CD4-positive, alpha-beta T cell treated with Interleukin-10 for 1 hour (primary cell): ENCODE measurements at regions not wholly inside any gene's neighbourhood (a gene's known extent, or its start where the extent isn't known, plus 50 kb on each side); places are given as distances from the start of the nearest gene placed in this dataset.

ENCODE experiments used
- DNase-seq: peaks from one replicate; pipeline ENCODE4 v3.0.0-alpha.2; 2020

DNA sequence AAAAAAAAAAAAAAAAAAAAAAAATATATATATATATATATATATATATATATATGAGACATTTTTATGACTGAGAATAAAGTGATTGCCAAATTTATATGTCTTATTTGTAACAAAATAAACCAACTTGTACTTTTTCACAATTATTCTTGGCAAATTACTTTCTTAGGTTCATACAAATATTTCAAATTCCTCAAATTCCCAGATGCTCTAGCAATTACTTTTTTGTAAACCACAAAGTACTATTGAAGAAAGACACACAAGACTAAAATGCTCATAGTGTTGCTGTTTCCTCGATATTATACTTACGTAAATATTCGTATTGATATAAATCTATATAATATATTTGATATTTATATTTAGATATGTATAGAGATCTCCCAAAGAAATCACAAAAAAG lies 390.0 kb downstream of the FAT4 start:
- DNase-seq = no peak

DNA sequence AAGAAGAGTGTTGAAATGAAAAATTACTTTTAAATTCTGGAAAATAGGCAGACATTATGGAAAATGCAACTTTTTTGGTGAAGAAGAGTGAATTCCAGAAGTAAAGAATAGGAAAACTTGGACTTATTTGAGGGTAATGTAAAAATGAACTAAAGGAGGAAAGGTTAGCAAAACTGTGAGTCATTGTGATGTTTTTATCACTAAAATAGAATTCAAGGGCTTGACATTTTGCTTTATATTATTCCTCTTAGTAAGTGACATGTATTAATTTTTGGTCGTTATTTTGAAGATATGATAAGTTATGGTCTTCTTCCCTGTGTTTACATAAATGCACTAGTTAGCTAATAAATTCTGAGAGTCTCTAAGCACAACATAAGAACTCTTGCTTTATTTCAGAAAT lies 390.9 kb downstream of the FAT4 start:
- no peak for DNase-seq

DNA sequence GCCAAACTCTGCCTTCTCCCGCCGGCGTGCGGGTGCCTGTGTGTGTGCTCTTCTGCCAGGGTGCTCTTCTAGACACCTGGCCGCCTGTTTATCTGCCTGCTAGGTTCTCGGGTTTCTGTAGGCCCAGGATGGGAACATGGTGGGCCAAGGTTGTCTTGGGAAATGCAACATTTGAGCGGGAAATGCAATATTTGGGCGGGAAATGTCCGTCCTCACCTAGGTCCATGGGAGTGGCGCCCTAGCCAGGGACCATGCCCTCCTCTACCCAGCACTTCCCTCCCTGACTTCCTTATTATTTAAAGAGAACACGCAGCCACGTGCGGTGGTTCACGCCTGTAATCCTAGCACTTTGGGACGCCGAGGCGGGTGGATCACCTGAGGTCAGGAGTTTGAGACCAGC lies 392.6 kb downstream of the FAT4 start:
- no peak for DNase-seq

DNA sequence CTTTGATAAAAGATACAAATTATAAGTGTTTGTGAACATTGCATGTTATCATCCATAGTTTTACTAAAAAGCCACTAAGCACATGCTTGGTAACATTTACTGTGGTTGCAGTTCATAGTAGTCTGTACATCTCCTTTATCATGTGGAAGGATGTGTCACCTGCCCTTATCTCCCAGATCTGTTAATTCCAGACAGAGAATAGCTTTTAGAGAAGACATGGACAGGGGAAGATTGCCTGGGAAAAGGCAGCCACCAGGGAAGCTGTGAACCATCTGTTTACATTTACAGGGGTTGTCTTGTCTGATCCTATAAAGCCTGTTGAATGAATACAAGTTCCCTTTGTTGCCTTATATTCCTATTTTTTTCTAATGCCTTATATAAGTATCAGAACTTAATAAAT lies 396.0 kb downstream of the FAT4 start:
- DNase-seq = no peak

DNA sequence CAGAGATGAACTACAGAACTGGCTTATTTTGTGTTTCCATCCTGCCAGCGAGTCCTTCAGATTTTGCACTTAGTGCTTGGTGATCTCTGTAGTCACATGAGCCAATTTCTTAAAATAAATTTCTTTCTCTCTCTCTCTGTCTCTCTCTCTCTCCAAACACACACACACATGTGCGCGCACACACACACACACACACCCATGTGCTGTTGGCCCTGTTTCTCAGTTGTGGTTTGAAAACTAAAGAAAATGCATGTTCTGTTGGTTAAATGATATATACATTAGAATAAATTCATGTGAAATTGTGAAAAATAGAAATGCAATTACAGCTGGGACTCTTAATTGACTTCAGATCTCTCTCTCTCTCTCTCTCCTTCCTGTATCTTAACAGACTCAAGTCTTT lies 399.3 kb downstream of the FAT4 start:
- no peak for DNase-seq

DNA sequence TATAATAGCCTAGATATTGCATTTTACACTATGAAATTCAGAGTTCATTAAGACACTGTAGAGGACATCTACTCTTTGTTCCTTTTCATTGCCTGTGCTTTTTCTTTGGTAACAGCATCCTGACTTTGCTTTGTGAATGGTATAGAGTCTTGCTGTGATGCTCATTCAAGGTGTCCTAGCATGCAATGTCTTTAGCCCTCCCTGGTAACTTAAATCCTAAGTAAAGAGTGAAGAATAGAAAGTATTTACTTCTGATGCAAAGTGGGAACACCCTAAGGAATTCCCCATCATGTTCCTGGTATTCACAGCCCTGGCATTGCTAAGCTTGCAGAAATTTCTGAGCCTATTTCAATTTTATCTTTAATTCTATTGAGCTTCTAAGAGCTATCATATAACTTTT lies 400.1 kb downstream of the FAT4 start:
- no peak for DNase-seq

DNA sequence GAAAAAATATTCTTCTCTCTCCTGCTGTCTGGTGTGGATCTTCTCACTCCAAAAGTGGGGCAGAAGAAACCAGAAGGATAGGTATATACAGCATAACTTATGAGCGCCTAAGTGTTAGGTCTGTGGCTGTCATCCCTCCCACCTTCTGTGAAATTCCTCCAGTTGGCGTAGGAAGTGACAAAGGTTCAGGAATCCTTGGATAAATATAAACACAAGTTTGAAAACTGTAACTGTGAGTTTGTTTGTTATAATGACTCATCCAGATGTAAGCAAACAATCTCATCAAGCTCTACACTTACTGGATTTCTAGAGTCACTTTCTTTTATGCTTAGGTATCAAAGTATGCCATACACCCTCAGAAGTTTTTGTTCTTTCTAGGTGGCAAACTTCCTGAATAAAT lies 405.2 kb downstream of the FAT4 start:
- DNase-seq = no peak

DNA sequence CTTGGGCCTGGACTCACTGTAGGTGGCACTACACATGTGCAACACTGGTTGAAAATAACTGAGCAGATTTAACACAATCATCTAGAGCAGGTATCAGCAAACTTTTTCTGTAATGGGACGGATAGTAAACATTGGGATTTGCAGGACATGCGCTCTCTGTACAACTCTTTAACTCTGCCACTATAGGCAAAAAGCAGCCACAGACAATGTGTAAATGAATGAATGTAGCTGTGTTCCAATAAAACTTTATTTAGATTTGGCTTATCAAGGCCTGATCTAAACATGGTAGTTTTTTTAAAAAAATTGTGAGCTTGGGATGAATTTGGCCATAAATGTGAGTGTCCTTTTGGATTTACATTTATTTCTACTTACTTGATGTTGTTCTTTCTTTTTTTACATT lies 407.3 kb downstream of the FAT4 start:
- no peak for DNase-seq

DNA sequence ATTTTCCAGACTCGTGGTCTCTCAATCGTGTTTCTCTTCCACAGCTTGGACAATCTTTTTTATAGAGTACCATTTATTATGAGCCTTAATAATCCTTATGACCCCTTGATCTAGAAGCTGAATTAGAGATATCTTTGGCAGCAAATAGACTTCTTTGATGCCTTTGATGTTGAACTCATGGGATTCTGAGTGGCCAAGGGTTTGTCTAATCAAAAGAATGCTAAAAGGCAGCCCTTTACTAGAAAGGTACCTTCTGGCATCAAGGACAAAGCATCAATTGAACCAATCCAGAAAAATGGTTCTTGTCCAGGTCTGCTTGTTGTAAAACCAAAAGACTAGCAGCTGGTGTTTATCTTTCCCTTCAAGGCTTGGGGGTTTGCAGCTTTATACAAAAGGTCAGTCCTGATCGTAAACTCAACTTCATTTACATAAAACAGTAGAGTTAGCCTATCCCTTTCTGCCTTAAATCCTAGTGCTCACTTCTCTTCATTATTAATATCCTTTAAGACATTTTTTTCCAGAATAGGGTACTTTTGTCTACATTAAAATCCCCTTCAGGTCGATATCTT lies 411.3 kb downstream of the FAT4 start:
- no peak for DNase-seq

DNA sequence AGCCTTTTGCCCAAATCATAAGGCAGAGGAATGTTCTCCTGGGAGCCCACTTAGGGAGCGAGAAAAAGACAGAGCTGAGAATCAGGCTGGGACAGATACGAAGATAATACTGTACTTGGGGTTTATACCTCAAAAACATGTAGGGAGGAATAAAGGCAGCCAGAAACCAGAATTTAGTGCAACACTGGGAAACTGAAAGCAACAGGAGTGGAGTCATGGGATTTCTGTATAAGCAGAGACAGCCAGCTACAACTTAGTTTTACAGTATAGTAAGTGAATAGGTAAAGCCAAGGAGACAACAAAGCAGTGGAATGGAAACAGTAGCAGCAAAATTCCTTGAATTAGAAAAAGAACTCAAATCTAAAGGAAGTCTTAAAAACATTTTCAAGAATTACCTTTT lies 413.2 kb downstream of the FAT4 start:
- DNase-seq = no peak

DNA sequence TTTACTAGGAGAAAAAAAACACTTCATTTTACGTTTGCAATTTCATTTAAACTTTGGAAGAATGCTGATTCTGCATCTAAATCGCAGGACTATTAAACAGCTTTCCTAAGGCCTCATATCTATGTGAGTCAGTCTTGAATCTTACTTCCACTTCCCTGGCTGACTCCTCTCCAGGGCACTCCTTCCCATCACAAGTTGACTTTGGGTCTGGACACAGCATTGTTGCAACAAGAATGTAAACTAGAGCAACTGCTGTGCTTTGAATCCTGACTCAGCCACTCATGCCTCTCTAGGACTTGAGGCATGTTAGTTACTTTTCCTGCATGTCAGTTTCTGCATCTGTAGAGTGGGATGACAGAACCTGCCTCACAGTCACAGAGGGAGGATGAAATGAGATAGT lies 413.8 kb downstream of the FAT4 start:
- DNase-seq = no peak

DNA sequence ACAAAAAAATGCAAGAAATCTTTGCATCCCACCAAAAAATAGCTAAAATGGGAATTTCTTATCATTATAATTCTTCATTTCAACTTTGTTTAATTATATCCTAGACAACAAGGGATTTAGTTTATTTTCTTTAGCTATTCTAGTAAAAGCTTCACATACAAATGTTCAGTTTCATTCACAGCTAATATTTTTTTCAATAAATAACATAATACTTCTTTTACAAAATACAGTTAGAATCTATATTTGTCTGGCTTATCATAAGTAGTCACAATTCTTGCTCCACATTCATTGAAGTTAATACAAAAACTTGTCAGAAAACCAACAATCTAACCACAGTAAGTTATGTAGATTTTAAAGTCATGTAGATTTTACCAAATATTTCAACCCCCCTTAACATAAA lies 414.4 kb downstream of the FAT4 start:
- DNase-seq = no peak

DNA sequence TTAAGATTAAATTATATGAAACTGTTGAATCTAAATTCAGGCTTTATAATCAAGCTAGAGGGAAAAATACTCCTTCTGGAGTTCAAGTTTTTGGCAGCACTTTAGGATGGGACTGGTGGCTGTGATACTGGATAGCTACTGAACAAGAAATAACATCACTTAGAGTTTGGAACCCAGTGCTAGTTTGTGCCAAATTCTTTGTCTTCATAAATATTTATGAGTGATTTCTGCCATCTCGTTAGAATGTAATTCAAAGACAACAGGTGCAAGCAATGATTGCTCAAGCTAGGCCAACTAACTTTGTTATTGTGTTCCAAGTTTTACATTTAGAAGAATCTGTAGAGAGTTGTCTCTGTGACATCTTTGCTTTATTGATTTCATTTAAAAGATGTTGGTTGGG lies 417.9 kb downstream of the FAT4 start:
- DNase-seq = no peak

DNA sequence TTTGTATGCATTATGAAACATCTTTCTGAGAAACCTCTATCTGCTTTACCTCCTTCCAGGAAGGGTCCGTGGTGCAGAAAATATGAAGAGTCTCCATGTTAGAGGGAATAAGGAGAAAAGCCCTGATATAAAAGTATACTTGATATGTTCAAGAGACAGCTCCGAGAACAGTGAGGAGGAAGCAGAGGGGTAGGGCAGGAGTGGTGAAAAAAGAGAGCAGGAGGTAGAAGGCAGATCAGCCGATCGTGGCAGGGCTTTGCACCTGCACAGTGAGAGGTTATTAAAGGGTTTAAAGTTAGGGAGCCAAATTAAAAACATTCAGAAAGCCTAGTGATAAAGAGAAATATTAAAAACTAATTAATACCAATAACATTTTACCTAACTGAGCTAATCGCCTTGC lies 419.7 kb downstream of the FAT4 start:
- no peak for DNase-seq

DNA sequence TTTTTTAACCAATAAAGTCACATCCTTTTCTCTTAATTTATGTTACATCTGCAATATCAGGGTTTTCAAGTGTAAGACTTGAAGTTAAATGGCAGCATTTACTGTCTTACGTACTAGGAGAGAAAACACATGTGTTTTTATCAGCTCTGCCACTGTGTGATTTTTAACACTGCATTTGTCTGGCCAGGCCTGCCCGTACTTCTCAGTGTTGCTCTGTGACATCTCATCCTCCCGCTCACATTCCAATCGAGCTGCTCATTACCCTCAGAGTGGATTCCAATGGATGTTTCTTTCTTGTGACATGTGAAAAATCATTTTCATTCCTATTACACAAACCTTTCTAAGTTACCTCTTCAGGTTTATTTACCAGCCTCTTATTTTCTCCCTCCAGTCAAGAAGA lies 420.3 kb downstream of the FAT4 start:
- no peak for DNase-seq

DNA sequence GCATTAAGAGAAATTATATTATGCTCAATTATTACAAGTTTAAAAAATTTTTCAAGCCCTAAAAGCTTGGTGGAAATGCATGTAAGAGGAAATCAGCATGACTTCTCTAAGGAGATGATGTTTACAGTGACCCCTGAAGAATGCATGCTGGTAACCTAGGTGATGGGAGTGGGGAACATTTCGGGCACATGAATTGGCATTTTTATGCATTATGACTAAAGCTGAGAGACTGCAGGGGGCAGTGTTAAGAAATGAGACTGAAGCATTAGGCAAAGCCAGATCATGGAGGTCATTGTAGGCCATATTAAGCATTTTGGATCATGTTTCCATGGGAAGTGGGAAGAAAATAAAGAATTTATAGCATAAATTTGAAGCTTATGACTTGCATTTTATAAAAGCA lies 421.3 kb downstream of the FAT4 start:
- DNase-seq = no peak

DNA sequence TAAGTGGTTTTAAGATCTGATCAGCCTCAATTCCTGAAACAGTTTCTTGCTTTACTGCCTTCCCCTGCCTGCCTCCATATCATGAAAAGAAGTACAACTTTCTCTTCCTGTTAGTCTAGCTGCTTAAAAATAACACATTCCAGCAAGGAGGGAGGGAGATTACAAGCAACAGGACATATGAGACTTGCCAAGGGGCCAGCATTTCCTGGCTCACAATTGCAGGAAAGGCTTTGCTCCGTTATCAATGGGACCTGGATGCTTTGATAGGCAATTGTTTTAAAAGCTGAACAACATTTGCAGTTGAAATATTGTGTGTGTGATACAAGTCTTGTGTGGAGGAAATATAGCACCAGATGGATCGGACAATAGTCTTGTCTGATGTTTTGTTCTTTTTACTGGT lies 425.0 kb downstream of the FAT4 start:
- no peak for DNase-seq

DNA sequence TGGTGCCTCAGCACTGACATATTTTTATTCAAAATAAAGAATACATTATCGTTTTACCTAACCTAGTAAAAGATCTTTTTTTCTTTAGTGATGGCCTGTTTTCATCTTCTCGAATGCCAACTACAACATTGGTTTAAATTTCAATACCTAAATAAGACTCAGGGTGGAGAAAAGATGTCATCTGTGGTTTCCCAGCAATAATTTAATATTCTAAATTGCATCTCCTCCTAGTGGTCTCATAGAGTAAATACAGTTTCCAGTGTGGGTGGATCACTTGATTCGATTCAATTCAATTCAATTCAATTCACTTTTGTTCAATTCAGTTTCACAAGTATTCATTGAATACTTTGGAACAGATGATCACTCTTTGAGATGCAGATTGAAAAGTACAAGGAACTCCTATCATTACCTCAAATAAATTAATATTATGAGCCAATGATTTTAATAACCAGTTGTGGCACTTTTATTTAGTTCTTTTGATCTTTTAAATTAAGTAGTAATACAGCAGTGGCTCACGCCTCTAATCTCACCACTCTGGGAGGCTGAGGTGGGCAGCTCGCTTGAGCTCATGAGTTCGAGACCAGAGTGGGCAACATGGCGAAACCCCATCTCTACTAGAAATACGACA lies 427.2 kb downstream of the FAT4 start:
- no peak for DNase-seq

DNA sequence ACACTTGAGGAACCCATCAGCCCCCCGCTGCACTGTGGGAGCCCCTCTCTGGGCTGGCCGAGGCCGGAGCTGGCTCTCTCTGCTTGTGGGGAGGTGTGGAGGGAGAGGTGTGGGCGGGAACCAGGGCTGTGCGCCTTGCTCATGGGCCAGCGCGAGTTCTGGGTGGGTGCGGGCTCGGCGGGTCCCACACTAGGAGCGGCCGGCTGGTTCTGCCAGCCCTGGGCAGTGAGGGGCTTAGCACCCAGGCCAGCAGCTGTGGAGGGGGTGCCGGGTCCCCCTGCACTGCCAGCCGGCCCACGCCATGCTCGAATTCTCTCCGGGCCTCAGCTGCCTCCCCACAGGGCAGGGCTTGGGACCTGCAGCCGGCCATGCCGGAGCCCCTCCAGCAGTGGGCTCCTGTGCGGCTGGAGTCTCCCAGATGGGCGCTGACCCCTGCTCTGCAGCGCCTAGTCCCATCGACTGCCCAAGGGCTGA lies 430.2 kb downstream of the FAT4 start:
- DNase-seq = no peak

DNA sequence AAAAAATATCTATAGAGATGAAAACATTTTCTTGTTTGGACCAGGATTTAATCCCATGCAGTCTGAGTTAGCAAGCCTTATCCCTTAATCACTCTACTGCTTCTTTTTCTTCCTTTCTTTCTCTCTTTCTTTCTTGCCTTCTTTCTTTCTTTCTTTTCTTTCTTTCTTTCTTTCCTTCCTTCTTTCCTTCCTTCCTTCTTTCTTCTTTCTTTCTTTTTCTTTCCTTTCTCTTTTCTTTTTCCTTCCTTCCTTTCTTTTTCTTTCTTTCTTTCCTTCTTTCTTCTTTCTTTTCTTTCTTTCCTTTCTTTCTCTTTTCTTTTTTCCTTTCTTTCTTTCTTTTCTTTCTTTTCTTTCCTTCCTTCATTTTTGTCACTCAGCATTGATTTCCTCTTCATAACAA lies 434.6 kb downstream of the FAT4 start:
- no peak for DNase-seq

DNA sequence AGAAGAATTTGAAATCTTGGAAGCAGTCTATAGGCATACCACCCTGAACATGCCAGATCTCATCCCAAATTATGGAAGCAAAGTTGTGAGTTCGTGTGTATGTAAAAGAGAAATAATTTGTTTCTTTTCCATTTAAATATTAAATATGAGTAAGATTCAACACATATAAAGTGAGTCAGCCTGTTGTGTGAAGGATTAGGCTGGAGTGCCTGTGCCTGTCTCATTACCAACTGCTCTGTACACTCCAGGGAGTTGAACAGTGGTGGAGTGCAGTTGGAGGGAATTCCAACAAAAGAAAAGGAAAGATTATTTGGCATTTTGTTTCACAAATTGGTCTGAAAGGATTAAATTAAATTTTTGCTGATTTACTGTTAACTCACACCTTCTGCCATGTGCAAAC lies 435.6 kb downstream of the FAT4 start:
- no peak for DNase-seq

DNA sequence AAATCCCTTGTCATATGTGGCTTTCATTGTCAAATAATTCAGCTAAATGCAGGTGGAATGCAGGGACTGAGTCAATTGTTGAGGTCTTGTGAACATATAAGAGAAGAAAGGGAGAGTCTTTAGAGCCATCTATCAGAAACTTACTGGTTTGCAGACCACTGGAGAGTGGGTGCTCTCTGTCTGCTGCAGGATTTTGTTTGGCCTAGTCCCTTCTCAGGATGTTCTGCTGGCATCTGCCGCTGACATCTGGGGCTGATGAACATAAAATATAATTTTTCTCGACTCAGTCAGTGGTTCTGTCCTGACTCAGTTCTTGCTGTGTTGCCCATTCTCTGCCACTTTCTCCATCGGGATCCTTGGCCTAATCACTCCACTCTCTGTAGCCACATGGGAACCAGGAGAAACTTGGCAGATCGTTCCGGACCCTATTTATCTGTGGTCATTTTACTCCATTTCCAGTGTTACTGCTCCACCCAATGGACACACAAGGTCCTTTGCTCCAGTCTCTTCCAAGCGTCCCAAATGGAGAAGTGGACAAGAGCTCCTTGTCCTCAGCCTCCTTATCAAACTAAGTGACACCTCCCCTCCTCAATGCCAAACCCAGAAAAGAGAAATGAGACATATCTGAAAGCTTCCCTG lies 436.2 kb downstream of the FAT4 start:
- no peak for DNase-seq

DNA sequence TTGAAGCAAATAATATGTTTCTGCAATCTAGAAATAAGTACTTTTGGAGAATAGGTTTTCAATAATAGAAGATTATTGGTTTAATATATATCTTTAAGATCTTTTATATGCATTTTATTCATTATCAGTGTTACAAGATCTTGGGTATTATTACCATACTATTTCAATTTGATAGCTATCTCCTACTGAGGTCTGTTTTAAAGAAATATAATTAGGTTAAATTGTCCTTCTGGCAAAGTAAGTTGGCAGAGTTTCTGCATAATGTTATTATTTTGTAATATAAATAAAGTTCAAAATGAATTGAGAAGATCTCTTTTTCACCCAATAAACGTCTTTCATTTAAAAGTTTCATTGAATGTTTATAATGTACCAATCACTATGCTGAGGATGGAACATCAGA lies 443.7 kb downstream of the FAT4 start:
- no peak for DNase-seq

DNA sequence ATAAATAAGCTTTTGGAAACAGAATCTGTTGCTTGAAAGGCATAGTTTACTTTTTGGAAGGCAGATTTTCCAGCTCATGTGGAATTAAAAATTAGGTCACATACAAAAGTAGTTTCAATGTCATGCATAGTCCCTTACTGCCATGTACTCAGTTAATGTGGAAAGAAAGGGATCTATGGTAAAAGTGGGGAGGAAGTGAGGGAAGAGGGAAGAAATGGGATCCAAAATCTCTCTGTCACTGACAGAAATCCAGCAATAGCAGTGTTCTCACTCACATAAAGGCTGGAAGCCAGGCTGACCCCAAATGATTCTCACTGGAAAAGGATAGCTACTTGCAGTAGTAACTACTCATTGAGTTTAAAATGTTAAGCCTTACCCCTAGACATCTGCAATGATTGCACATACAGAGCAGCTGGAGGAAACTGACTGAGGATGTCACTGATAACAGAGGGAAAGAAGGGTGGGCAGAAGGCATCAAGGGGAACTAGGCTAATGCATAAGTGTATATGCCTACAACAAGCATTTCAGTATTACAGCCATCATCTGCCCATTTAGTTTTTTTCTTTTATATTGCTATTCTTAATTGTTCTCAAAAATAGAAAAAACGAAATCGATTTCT lies 445.6 kb downstream of the FAT4 start:
- no peak for DNase-seq

DNA sequence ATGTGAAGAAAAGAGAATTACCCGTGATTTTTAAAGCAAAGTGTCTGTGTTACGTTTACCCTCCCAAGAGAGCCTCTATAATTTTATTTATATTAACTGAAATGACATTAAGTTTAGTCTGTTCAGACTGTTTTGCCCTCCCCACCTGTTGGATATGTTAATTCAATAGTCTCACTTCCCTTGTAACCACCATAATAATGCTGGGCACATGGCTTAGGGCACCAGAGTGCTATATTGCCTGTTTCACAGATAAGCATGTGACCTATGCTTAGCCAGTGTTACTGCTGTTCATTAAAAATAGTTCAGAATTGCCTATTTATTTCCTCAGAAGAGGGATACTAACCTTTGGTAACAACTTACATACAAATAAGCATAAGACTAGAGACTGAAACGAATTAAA lies 446.2 kb downstream of the FAT4 start:
- no peak for DNase-seq
